ENCODE measurements at regions not wholly inside any gene's neighbourhood (a gene's known extent, or its start where the extent isn't known, plus 50 kb on each side); places are given as distances from the start of the nearest gene placed in this dataset.

- Histone ChIP-seq H3F3A (ENCODE audit: low read length, unreplicated experiment) (no peaks in the 10 kb centered on the region), H3K27me3 (ENCODE audit: low read length) (no peaks in the 10 kb centered on the region), H4K20me1 (ENCODE audit: low read length) (no peaks in the 10 kb centered on the region), H3K9ac (ENCODE audit: low read length) (no peak overlapping the region), H3K79me2 (ENCODE audit: low read length) (no peaks in the 10 kb centered on the region), H3K4me2 (ENCODE audit: low read length) (no peak overlapping the region), H3K36me3 (ENCODE audit: low read depth, low read length) (no peaks in the 10 kb centered on the region), H3K9me2 (replicated peaks; ENCODE audit: low read length) (no peaks in the 10 kb centered on the region), H3K27ac (ENCODE audit: low read length) (no peak overlapping the region), H3K9me3 (ENCODE audit: low read length) (no peaks in the 10 kb centered on the region), H2AFZ (ENCODE audit: low read length) (no peak overlapping the region), H3K4me1 (ENCODE audit: insufficient read depth, low read length) (no peaks in the 10 kb centered on the region), H3K4me3 (ENCODE audit: low read length) (no peak overlapping the region)
- DNase-seq (no peak), ATAC-seq (no peak)
- BruUV-seq (replicated peaks) = no TSS peak
- ChIA-PET CTCF (no interaction called here), POLR2A (ENCODE audit: unreplicated experiment) (no interaction called here)
- TF ChIP-seq EZH2 (IDR thresholded peaks at IDR 0.05; ENCODE audit: low read length, unreplicated experiment) (no peak), CTCF (conservative IDR thresholded peaks at IDR 0.05; ENCODE audit: low read depth, low read length) (no peak), EZH2phosphoT487 (IDR thresholded peaks at IDR 0.05; ENCODE audit: borderline replicate concordance, low read length) (no peak)
- intact Hi-C loops (cut with micrococcal nuclease) = no loop called here
Measured at GRCh38 chrX:14300376-14300775, 229.0 kb upstream of the GLRA2 start.

DNA sequence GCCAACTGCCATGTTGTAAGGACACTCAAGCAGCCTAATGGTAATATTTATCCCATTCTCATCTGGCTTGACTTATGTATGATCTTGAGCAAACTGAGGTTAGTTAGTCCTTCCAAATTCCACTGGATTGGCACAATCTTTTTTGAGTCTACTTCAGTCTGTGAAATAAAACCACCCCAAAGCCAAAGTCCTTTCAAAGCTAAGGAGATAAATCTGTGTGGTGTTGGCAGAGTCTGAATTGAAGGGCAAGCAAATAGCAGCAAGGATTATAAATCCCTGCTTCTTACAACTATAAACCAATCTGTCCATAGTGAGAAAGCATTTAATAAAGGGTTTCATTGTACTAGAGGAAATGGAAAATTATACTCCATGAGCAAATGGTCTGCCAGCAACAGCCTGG is 233.9 kb upstream of the GLRA2 start:
- TF ChIP-seq CTCF (conservative IDR thresholded peaks at IDR 0.05; ENCODE audit: low read depth, low read length) (no peak), EZH2phosphoT487 (IDR thresholded peaks at IDR 0.05; ENCODE audit: borderline replicate concordance, low read length) (no peak), EZH2 (IDR thresholded peaks at IDR 0.05; ENCODE audit: low read length, unreplicated experiment) (no peak)
- no TSS peak for BruUV-seq (replicated peaks)

DNA sequence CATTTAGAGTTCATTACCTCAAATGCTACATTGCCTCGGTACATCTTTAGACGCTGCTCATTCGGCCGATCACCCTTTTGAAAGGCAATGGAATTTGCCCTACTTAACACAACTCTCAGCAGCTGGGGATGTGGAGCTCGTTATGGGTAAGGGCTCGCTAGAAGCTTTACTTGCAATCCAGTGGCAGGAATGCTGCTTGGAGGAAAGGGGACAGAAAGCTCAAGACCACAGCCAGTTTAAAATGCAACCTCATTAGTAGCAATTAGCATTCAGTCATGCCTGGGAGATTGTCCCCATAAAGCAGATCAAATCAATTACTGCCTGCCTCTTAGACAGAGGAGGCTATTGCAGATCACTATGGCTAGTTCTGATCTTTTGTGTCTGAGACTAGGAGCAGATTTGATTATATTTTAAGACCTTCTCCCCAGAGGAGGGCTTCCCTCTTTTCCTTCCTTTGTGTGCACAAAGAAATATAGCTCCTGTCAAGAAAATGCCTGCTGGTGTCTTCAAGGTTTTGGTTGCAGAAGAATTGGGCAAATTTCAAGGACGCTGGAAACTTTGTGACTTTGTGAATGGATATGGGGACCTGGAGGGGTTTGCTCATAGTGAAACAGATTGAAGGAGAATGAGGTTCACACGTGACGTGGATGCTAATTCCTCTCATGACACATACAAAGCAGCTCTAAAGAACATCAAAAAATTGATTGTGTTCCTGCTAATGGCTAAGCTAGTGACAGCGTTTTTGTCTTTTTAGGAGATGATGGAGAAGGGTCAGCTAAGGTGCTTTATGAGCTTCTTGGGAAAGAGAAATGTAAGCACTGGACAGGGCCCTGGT is 237.5 kb upstream of the GLRA2 start:
- H3K4me1 ChIP-seq (ENCODE audit: insufficient read depth, low read length) = no peaks in the 10 kb centered on the region
- H4K20me1 ChIP-seq (ENCODE audit: low read length) = no peaks in the 10 kb centered on the region
- no peak for ATAC-seq
- no peak overlapping the region for H3K4me3 ChIP-seq (ENCODE audit: low read length)
- H3K9me2 ChIP-seq (replicated peaks; ENCODE audit: low read length) = no peaks in the 10 kb centered on the region
- no peak overlapping the region for H3K27ac ChIP-seq (ENCODE audit: low read length)
- peaks cover 5% of the 10 kb centered on the region; the same call in 1 of the 2 replicates for H3K27me3 ChIP-seq (ENCODE audit: low read length)
- no peak for DNase-seq
- TF ChIP-seq EZH2 (IDR thresholded peaks at IDR 0.05; ENCODE audit: low read length, unreplicated experiment) = no peak
- TF ChIP-seq EZH2phosphoT487 (IDR thresholded peaks at IDR 0.05; ENCODE audit: borderline replicate concordance, low read length) = no peak
- no peak for TF ChIP-seq CTCF (conservative IDR thresholded peaks at IDR 0.05; ENCODE audit: low read depth, low read length)
- H3K4me2 ChIP-seq (ENCODE audit: low read length) = no peak overlapping the region
- POLR2A ChIA-PET (ENCODE audit: unreplicated experiment) = no interaction called here
- intact Hi-C loops (cut with micrococcal nuclease) = no loop called here
- H3K36me3 ChIP-seq (ENCODE audit: low read depth, low read length) = no peaks in the 10 kb centered on the region
- BruUV-seq (replicated peaks) = no TSS peak
- no peaks in the 10 kb centered on the region for H3F3A ChIP-seq (ENCODE audit: low read length, unreplicated experiment)
- no peaks in the 10 kb centered on the region for H3K79me2 ChIP-seq (ENCODE audit: low read length)
- H2AFZ ChIP-seq (ENCODE audit: low read length) = no peak overlapping the region
- no peaks in the 10 kb centered on the region for H3K9me3 ChIP-seq (ENCODE audit: low read length)
- no peak overlapping the region for H3K9ac ChIP-seq (ENCODE audit: low read length)
- CTCF ChIA-PET = no interaction called here

More for the DNA sequence above, 233.9 kb upstream of the GLRA2 start:
- Histone ChIP-seq H3K4me1 (ENCODE audit: insufficient read depth, low read length) (no peaks in the 10 kb centered on the region), H3K4me2 (ENCODE audit: low read length) (no peak overlapping the region), H3K27ac (ENCODE audit: low read length) (no peak overlapping the region), H3K36me3 (ENCODE audit: low read depth, low read length) (no peaks in the 10 kb centered on the region), H3K9me3 (ENCODE audit: low read length) (no peaks in the 10 kb centered on the region), H3K9ac (ENCODE audit: low read length) (no peak overlapping the region), H3K4me3 (ENCODE audit: low read length) (no peak overlapping the region), H2AFZ (ENCODE audit: low read length) (no peak overlapping the region), H4K20me1 (ENCODE audit: low read length) (no peaks in the 10 kb centered on the region), H3K9me2 (replicated peaks; ENCODE audit: low read length) (no peaks in the 10 kb centered on the region), H3K79me2 (ENCODE audit: low read length) (no peaks in the 10 kb centered on the region), H3F3A (ENCODE audit: low read length, unreplicated experiment) (no peaks in the 10 kb centered on the region), H3K27me3 (ENCODE audit: low read length) (peaks cover 5% of the 10 kb centered on the region; the same call in 1 of the 2 replicates)
- intact Hi-C loops (cut with micrococcal nuclease) = no loop called here
- CTCF ChIA-PET = no interaction called here
- POLR2A ChIA-PET (ENCODE audit: unreplicated experiment) = no interaction called here
- no peak for DNase-seq
- ATAC-seq = no peak
